ENCODE measurements at regions not wholly inside any gene's neighbourhood (a gene's known extent, or its start where the extent isn't known, plus 50 kb on each side); places are given as distances from the start of the nearest gene placed in this dataset.

DNA sequence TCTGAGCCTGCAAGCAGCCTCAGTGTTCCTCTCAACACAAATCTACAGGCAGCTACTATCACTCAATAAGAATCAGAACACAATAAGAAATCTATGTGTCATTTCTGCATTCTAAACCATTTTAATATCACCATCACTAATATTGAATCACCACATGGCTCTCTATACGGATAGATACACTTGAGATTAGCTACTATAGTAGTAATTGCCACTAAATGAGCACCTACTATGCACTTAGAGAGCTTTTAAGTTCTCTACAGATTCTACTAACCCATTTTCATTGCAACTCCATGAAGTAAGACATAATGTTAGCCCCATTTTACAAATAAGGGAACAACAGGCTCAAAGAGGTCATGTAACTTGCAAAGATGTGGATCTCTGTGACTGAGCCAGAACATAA, 132.8 kb upstream of the DYNLRB2 start:
- H3K27ac ChIP-seq (ENCODE audit: low read length): no peak overlapping the region
- CTCF ChIA-PET: no interaction called here
- H3K9me3 ChIP-seq (ENCODE audit: control insufficient read depth, insufficient read depth, low read depth, low read length): no peaks in the 10 kb centered on the region
- in situ Hi-C loops (cut with HindIII; ENCODE audit: low pct_unique_long_range_greater_than_20kb, low sequenced_read_pairs) (no loop called here), intact Hi-C loops (cut with micrococcal nuclease; ENCODE audit: unreplicated experiment) (no loop called here)
- BruUV-seq (replicated peaks): no TSS peak
- H3K4me3 ChIP-seq (ENCODE audit: low read depth in 2 of 2, low read length in 2 of 2): no peak overlapping the region
- ATAC-seq (no peak), DNase-seq (ENCODE audit: low read depth, low spot score) (no peak)
- no peaks in the 10 kb centered on the region for H3K36me3 ChIP-seq (ENCODE audit: control insufficient read depth, insufficient read depth, low read length)
- no peaks in the 10 kb centered on the region for H3K27me3 ChIP-seq (ENCODE audit: control insufficient read depth, insufficient read depth, low read length)
- POLR2A ChIA-PET: no interaction called here
- no peaks in the 10 kb centered on the region for H3K4me1 ChIP-seq (ENCODE audit: control insufficient read depth, insufficient read depth, low read length)
- TF ChIP-seq, protein P1, sequence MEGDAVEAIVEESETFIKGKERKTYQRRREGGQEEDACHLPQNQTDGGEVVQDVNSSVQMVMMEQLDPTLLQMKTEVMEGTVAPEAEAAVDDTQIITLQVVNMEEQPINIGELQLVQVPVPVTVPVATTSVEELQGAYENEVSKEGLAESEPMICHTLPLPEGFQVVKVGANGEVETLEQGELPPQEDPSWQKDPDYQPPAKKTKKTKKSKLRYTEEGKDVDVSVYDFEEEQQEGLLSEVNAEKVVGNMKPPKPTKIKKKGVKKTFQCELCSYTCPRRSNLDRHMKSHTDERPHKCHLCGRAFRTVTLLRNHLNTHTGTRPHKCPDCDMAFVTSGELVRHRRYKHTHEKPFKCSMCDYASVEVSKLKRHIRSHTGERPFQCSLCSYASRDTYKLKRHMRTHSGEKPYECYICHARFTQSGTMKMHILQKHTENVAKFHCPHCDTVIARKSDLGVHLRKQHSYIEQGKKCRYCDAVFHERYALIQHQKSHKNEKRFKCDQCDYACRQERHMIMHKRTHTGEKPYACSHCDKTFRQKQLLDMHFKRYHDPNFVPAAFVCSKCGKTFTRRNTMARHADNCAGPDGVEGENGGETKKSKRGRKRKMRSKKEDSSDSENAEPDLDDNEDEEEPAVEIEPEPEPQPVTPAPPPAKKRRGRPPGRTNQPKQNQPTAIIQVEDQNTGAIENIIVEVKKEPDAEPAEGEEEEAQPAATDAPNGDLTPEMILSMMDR (IDR thresholded peaks at IDR 0.05): no peak
- TF ChIP-seq TCF7L2 (IDR thresholded peaks at IDR 0.05; ENCODE audit: low read depth, low read length) (no peak), POLR2AphosphoS5 (IDR thresholded peaks at IDR 0.05; ENCODE audit: low read depth, low read length) (no peak), SIN3A (IDR thresholded peaks at IDR 0.05; ENCODE audit: borderline replicate concordance, insufficient read depth, low read depth, low read length) (no peak)
- TF ChIP-seq, protein P2, sequence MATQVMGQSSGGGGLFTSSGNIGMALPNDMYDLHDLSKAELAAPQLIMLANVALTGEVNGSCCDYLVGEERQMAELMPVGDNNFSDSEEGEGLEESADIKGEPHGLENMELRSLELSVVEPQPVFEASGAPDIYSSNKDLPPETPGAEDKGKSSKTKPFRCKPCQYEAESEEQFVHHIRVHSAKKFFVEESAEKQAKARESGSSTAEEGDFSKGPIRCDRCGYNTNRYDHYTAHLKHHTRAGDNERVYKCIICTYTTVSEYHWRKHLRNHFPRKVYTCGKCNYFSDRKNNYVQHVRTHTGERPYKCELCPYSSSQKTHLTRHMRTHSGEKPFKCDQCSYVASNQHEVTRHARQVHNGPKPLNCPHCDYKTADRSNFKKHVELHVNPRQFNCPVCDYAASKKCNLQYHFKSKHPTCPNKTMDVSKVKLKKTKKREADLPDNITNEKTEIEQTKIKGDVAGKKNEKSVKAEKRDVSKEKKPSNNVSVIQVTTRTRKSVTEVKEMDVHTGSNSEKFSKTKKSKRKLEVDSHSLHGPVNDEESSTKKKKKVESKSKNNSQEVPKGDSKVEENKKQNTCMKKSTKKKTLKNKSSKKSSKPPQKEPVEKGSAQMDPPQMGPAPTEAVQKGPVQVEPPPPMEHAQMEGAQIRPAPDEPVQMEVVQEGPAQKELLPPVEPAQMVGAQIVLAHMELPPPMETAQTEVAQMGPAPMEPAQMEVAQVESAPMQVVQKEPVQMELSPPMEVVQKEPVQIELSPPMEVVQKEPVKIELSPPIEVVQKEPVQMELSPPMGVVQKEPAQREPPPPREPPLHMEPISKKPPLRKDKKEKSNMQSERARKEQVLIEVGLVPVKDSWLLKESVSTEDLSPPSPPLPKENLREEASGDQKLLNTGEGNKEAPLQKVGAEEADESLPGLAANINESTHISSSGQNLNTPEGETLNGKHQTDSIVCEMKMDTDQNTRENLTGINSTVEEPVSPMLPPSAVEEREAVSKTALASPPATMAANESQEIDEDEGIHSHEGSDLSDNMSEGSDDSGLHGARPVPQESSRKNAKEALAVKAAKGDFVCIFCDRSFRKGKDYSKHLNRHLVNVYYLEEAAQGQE (IDR thresholded peaks at IDR 0.05; ENCODE audit: insufficient read depth in 1 of 2, low read depth in 2 of 2, low read length in 1 of 2): no peak

DNA sequence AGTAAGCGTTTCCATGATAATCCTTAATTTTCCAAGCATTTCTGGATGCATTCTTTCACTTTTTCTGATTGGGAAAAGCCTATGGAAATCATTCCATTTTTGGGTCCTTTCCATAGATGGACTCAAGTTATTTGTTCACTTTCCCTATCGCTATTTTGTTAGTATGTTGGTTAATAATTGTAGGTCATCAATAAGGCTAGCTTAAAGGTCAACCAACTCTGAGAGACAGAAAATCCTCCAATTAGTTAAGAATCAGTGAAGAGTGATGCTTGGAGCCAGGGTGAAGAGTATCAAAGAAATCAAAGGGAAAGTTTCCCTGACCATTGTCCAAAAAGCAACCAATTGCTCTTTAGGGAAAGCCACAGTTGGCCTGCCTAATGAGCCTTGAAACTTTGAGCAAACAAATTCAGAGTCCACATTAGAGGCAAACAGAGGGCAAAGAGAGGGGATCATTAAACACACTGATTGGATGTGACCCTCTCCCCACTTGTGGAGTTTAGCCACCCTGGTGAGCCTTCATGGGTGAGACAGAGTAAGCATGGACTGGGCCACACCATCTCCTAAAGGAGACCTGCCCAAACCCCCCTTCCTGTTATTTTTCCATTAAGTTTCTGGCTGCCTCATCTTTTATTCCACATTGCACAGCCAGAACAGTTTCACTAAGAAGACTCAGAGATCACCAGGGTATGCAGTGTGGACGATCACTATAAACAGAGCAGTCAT, 133.4 kb upstream of the DYNLRB2 start:
- ChIA-PET CTCF (no interaction called here), POLR2A (no interaction called here)
- in situ Hi-C loops (cut with HindIII; ENCODE audit: low pct_unique_long_range_greater_than_20kb, low sequenced_read_pairs): no loop called here
- intact Hi-C loops (cut with micrococcal nuclease; ENCODE audit: unreplicated experiment): no loop called here
- Histone ChIP-seq H3K4me3 (ENCODE audit: low read depth in 2 of 2, low read length in 2 of 2) (no peak overlapping the region), H3K4me1 (ENCODE audit: control insufficient read depth, insufficient read depth, low read length) (no peaks in the 10 kb centered on the region), H3K27me3 (ENCODE audit: control insufficient read depth, insufficient read depth, low read length) (no peaks in the 10 kb centered on the region), H3K9me3 (ENCODE audit: control insufficient read depth, insufficient read depth, low read depth, low read length) (no peaks in the 10 kb centered on the region), H3K36me3 (ENCODE audit: control insufficient read depth, insufficient read depth, low read length) (no peaks in the 10 kb centered on the region), H3K27ac (ENCODE audit: low read length) (no peak overlapping the region)
- ATAC-seq (no peak), DNase-seq (ENCODE audit: low read depth, low spot score) (no peak)
- BruUV-seq (replicated peaks): no TSS peak
- no peak for TF ChIP-seq SIN3A (IDR thresholded peaks at IDR 0.05; ENCODE audit: borderline replicate concordance, insufficient read depth, low read depth, low read length)
- no peak for TF ChIP-seq TCF7L2 (IDR thresholded peaks at IDR 0.05; ENCODE audit: low read depth, low read length)
- TF ChIP-seq, protein P1 (IDR thresholded peaks at IDR 0.05): no peak
- TF ChIP-seq, protein P2 (IDR thresholded peaks at IDR 0.05; ENCODE audit: insufficient read depth in 1 of 2, low read depth in 2 of 2, low read length in 1 of 2): no peak
- TF ChIP-seq POLR2AphosphoS5 (IDR thresholded peaks at IDR 0.05; ENCODE audit: low read depth, low read length): no peak
